GM20431 (cell line): ENCODE measurements at regions not wholly inside any gene's neighbourhood (a gene's known extent, or its start where the extent isn't known, plus 50 kb on each side); places are given as distances from the start of the nearest gene placed in this dataset.
"Not testable (repeated sequence)": the region's sequence is repeated elsewhere in the genome, so short reads cannot be mapped to it uniquely, and the experiment has no call there.

Experiments used
- in situ Hi-C: fragments of 300-500 bp; cut with MseI, MboI; formaldehyde crosslinking; loops from one replicate; pipeline ENCODE4 v1.15.0; 2020; ENCODE audit warnings: low sequenced_read_pairs; ENCODE audit not compliant: unreplicated experiment

- in situ Hi-C loops, result no loop called here
These were observed 59.2 kb downstream of the EMX2 start for GRCh38 chr10:117601716-117602115.

- in situ Hi-C loops, result no loop called here
These were observed 60.5 kb downstream of the EMX2 start for GRCh38 chr10:117603081-117603480.

GRCh38 chr10:117603726-117604125 lies 61.2 kb downstream of the EMX2 start:
- in situ Hi-C loops, result no loop called here

- in situ Hi-C loops, result no loop called here
These were observed 66.7 kb downstream of the EMX2 start for GRCh38 chr10:117609095-117609795.

GRCh38 chr10:117609796-117610170 lies 67.2 kb downstream of the EMX2 start:
- in situ Hi-C loops, result no loop called here

- in situ Hi-C loops, result no loop called here
These were observed 67.8 kb downstream of the EMX2 start for GRCh38 chr10:117610321-117610720.

GRCh38 chr10:117612113-117612512 lies 69.6 kb downstream of the EMX2 start:
- in situ Hi-C loops, result no loop called here

- in situ Hi-C loops, result no loop called here
These were observed 73.1 kb downstream of the EMX2 start for GRCh38 chr10:117615649-117616048.

GRCh38 chr10:117616179-117616578 lies 73.6 kb downstream of the EMX2 start:
- in situ Hi-C loops, result no loop called here

GRCh38 chr10:117617086-117617485 lies 74.5 kb downstream of the EMX2 start:
- in situ Hi-C loops, result no loop called here

GRCh38 chr10:117617659-117618058 lies 75.1 kb downstream of the EMX2 start:
- in situ Hi-C loops, result no loop called here

GRCh38 chr10:117619223-117619622 lies 76.7 kb downstream of the EMX2 start:
- in situ Hi-C loops, result no loop called here

GRCh38 chr10:117619707-117620405 lies 77.3 kb downstream of the EMX2 start:
- in situ Hi-C loops, result no loop called here

GRCh38 chr10:117621196-117621595 lies 78.7 kb downstream of the EMX2 start:
- in situ Hi-C loops, result no loop called here

- in situ Hi-C loops, result no loop called here
These were observed 79.4 kb downstream of the EMX2 start for GRCh38 chr10:117621795-117622420.

GRCh38 chr10:117622471-117623184 lies 80.1 kb downstream of the EMX2 start:
- in situ Hi-C loops, result no loop called here

GRCh38 chr10:117626228-117626627 lies 83.7 kb downstream of the EMX2 start:
- in situ Hi-C loops, result no loop called here

- in situ Hi-C loops, result no loop called here
These were observed 85.0 kb downstream of the EMX2 start for GRCh38 chr10:117627561-117627960.

GRCh38 chr10:117629717-117630116 lies 87.2 kb downstream of the EMX2 start:
- in situ Hi-C loops, result not testable (repeated sequence)

- in situ Hi-C loops, result no loop called here
These were observed 89.0 kb downstream of the EMX2 start for GRCh38 chr10:117631276-117632145.
